SKM-1 treated with dmso at 0.1 percent for 144 hours (cell line): ENCODE measurements at regions not wholly inside any gene's neighbourhood (a gene's known extent, or its start where the extent isn't known, plus 50 kb on each side); places are given as distances from the start of the nearest gene placed in this dataset.

Experiments
- DNase-seq: peaks from one replicate; lab custom pipeline; 2025; ENCODE audit not compliant: unreplicated experiment; lab: John Stamatoyannopoulos, UW

GRCh38 chr16:26647870-26648269 is 418.9 kb upstream of the C16orf82 start:
- DNase-seq: no peak

GRCh38 chr16:26648851-26649250 is 417.9 kb upstream of the C16orf82 start:
- DNase-seq: no peak

GRCh38 chr16:26649381-26650045 is 417.2 kb upstream of the C16orf82 start:
- DNase-seq: no peak

GRCh38 chr16:26651464-26651863 is 415.3 kb upstream of the C16orf82 start:
- no peak for DNase-seq

- no peak for DNase-seq
Observed at GRCh38 chr16:26651884-26652283, 414.8 kb upstream of the C16orf82 start.

- DNase-seq: no peak
Observed at GRCh38 chr16:26658486-26658885, 408.2 kb upstream of the C16orf82 start.

- DNase-seq: no peak
Observed at GRCh38 chr16:26658915-26659314, 407.8 kb upstream of the C16orf82 start.

GRCh38 chr16:26664086-26664485 is 402.6 kb upstream of the C16orf82 start:
- DNase-seq: no peak

GRCh38 chr16:26665166-26665939 is 401.4 kb upstream of the C16orf82 start:
- no peak for DNase-seq

GRCh38 chr16:26666486-26666885 is 400.2 kb upstream of the C16orf82 start:
- DNase-seq: no peak

GRCh38 chr16:26667307-26667706 is 399.4 kb upstream of the C16orf82 start:
- no peak for DNase-seq

- DNase-seq: no peak
Observed at GRCh38 chr16:26668026-26668425, 398.7 kb upstream of the C16orf82 start.

GRCh38 chr16:26672206-26672605 is 394.5 kb upstream of the C16orf82 start:
- no peak for DNase-seq

GRCh38 chr16:26673011-26673410 is 393.7 kb upstream of the C16orf82 start:
- no peak for DNase-seq

GRCh38 chr16:26680671-26681070 is 386.1 kb upstream of the C16orf82 start:
- DNase-seq: no peak

GRCh38 chr16:26688105-26688504 is 378.6 kb upstream of the C16orf82 start:
- DNase-seq: no peak

GRCh38 chr16:26688699-26689098 is 378.0 kb upstream of the C16orf82 start:
- no peak for DNase-seq

- DNase-seq: no peak
Observed at GRCh38 chr16:26692658-26693057, 374.1 kb upstream of the C16orf82 start.

- no peak for DNase-seq
Observed at GRCh38 chr16:26697807-26698206, 368.9 kb upstream of the C16orf82 start.

- no peak for DNase-seq
Observed at GRCh38 chr16:26700250-26700649, 366.5 kb upstream of the C16orf82 start.

- DNase-seq: peak; percentile 29
Observed at GRCh38 chr16:26701243-26701886, 365.4 kb upstream of the C16orf82 start.

GRCh38 chr16:26705346-26705745 is 361.4 kb upstream of the C16orf82 start:
- DNase-seq: no peak
